Endometrium (tissue), 2 donors: ENCODE measurements at regions not wholly inside any gene's neighbourhood (a gene's known extent, or its start where the extent isn't known, plus 50 kb on each side); places are given as distances from the start of the nearest gene placed in this dataset.
"Not testable (repeated sequence)": the region's sequence is repeated elsewhere in the genome, so short reads cannot be mapped to it uniquely, and the experiment has no call there.

ENCODE experiments used
- FAIRE-seq: peaks from 2 replicates; lab custom pipeline; 2012; peaks lifted over from hg19 to GRCh38; lab: Jason Lieb, UNC
- donor health status: control.
- donor health status: control.

GRCh38 chr9:82789155-82789824 lies 273.7 kb downstream of the RASEF start:
- no peak for FAIRE-seq

- no peak for FAIRE-seq
These were observed 272.1 kb downstream of the RASEF start for GRCh38 chr9:82790875-82791274.

GRCh38 chr9:82791692-82792091 lies 271.2 kb downstream of the RASEF start:
- no peak for FAIRE-seq

GRCh38 chr9:82797534-82797933 lies 265.4 kb downstream of the RASEF start:
- no peak for FAIRE-seq

GRCh38 chr9:82799286-82799685 lies 263.7 kb downstream of the RASEF start:
- no peak for FAIRE-seq

GRCh38 chr9:82805027-82805426 lies 257.9 kb downstream of the RASEF start:
- FAIRE-seq = no peak

GRCh38 chr9:82808478-82808877 lies 254.5 kb downstream of the RASEF start:
- FAIRE-seq = no peak

GRCh38 chr9:82810915-82811314 lies 252.0 kb downstream of the RASEF start:
- no peak for FAIRE-seq

GRCh38 chr9:82819260-82819659 lies 243.7 kb downstream of the RASEF start:
- FAIRE-seq = no peak

GRCh38 chr9:82820186-82820585 lies 242.8 kb downstream of the RASEF start:
- FAIRE-seq = no peak

GRCh38 chr9:82829818-82830217 lies 233.1 kb downstream of the RASEF start:
- no peak for FAIRE-seq

GRCh38 chr9:82865524-82865923 lies 197.4 kb downstream of the RASEF start:
- no peak for FAIRE-seq

- FAIRE-seq = no peak
These were observed 182.4 kb downstream of the RASEF start for GRCh38 chr9:82880336-82881050.

- FAIRE-seq = no peak
These were observed 180.8 kb downstream of the RASEF start for GRCh38 chr9:82882138-82882537.

- no peak for FAIRE-seq
These were observed 180.2 kb downstream of the RASEF start for GRCh38 chr9:82882748-82883147.

- no peak for FAIRE-seq
These were observed 179.5 kb downstream of the RASEF start for GRCh38 chr9:82883436-82883835.

GRCh38 chr9:82883974-82884373 lies 179.0 kb downstream of the RASEF start:
- FAIRE-seq = not testable (repeated sequence)

GRCh38 chr9:82890401-82890800 lies 172.5 kb downstream of the RASEF start:
- FAIRE-seq = no peak

GRCh38 chr9:82890865-82891264 lies 172.1 kb downstream of the RASEF start:
- FAIRE-seq = no peak

GRCh38 chr9:82891321-82891720 lies 171.6 kb downstream of the RASEF start:
- FAIRE-seq = no peak

GRCh38 chr9:82893549-82893948 lies 169.4 kb downstream of the RASEF start:
- FAIRE-seq = no peak

- no peak for FAIRE-seq
These were observed 168.4 kb downstream of the RASEF start for GRCh38 chr9:82894548-82894947.

GRCh38 chr9:82894961-82895821 lies 167.8 kb downstream of the RASEF start:
- FAIRE-seq = no peak
